B cell (primary cell): ENCODE measurements at regions not wholly inside any gene's neighbourhood (a gene's known extent, or its start where the extent isn't known, plus 50 kb on each side); places are given as distances from the start of the nearest gene placed in this dataset.

Experiments
- ATAC-seq: fragments of 200-7000 bp; cut with Tn5 transposase; one replicate; pipeline ENCODE4 v1.10.0; 2021; ENCODE audit warnings: low read depth, mild to moderate bottlenecking, moderate number of reproducible peaks, moderate library complexity
- CTCF ChIA-PET: fragments of 350-600 bp; sonication (Branson Sonifier 250); formaldehyde crosslinking; loops from one replicate; lab custom pipeline; 2021; ENCODE audit warnings: antibody characterized with exemption, inconsistent platforms; lab: Charles Lee
- POLR2A ChIA-PET: fragments of 350-600 bp; sonication (Branson Sonifier 250); formaldehyde crosslinking; loops from one replicate; lab custom pipeline; 2021; ENCODE audit warnings: antibody characterized with exemption; lab: Charles Lee
- DNase-seq: peaks from one replicate; pipeline ENCODE4 v3.0.0; 2013
- H2AFZ ChIP-seq: 2 replicates; pipeline ENCODE4 v1.6.1; 2012; ENCODE audit warnings: mild to moderate bottlenecking, low read depth, low read length; ENCODE audit not compliant: insufficient read depth, poor library complexity, severe bottlenecking
- H3K27ac ChIP-seq, 2 donors: 1 replicate in 1 of 2; 2 replicates in 1 of 2; pipeline ENCODE4 v1.5.1; 2012 to 2013; ENCODE audit warnings: low read length in 2 of 2, mild to moderate bottlenecking in 2 of 2, moderate library complexity in 1 of 2
- H3K27me3 ChIP-seq, 4 experiments: fragments of 200-600 bp in 1 of 4; sonication (generic) in 1 of 4; replicated peaks in 1 of 4; 1 replicate in 2 of 4; 2 replicates in 2 of 4; pipeline versions ENCODE4 v1.6.1 to v1.7.0; 2013 to 2016; ENCODE audit warnings: low read length in 3 of 4, mild to moderate bottlenecking in 2 of 4, mixed read lengths in 1 of 4, moderate library complexity in 1 of 4; ENCODE audit not compliant: insufficient read depth in 4 of 4, control insufficient read depth in 3 of 4; ENCODE audit errors: control extremely low read depth in 1 of 4
- H3K36me3 ChIP-seq, 2 experiments: replicated peaks in 1 of 2; 1 replicate in 1 of 2; 2 replicates in 1 of 2; pipeline versions ENCODE4 v1.6.1 to v1.7.1; 2013; ENCODE audit warnings: low read length in 1 of 2; ENCODE audit not compliant: insufficient read depth in 2 of 2, control insufficient read depth in 1 of 2; ENCODE audit errors: control extremely low read depth in 1 of 2, extremely low read depth in 1 of 2
- H3K4me1 ChIP-seq, 2 donors: fragments of 200-600 bp in 1 of 2; sonication (generic) in 1 of 2; 1 replicate in 1 of 2; 2 replicates in 1 of 2; pipeline versions ENCODE4 v1.5.1 to v1.6.1; 2013 to 2017; ENCODE audit warnings: low read length in 2 of 2; ENCODE audit not compliant: control insufficient read depth in 2 of 2, insufficient read depth in 2 of 2
- H3K4me2 ChIP-seq: replicated peaks from 2 replicates; pipeline ENCODE3; 2012; ENCODE audit warnings: mild to moderate bottlenecking, low read depth, low read length; ENCODE audit not compliant: poor library complexity, severe bottlenecking
- H3K4me3 ChIP-seq, 5 experiments: fragments of 200-600 bp in 1 of 5; sonication (generic) in 1 of 5; 1 replicate in 3 of 5; 2 replicates in 2 of 5; pipeline versions ENCODE4 v1.5.1 to v1.7.0; 2011 to 2016; ENCODE audit warnings: low read length in 4 of 5, mild to moderate bottlenecking in 4 of 5, low read depth in 2 of 5, control low read depth in 1 of 5, moderate library complexity in 1 of 5; ENCODE audit not compliant: insufficient read depth in 1 of 5; ENCODE audit errors: control extremely low read depth in 1 of 5, extremely low read depth in 1 of 5
- H3K79me2 ChIP-seq: fragments of 200-600 bp; sonication (generic); one replicate; pipeline ENCODE4 v1.6.0; 2016; ENCODE audit warnings: low read length; ENCODE audit not compliant: control insufficient read depth, insufficient read depth
- H3K9ac ChIP-seq: fragments of 200-600 bp; sonication (generic); 2 replicates; pipeline ENCODE4 v1.6.1; 2017; ENCODE audit warnings: mild to moderate bottlenecking, low read length, moderate library complexity
- H3K9me3 ChIP-seq, 3 donors: one replicate each; pipeline versions ENCODE4 v1.6.1 to v1.7.1; 2013; ENCODE audit warnings: low read length in 2 of 3; ENCODE audit not compliant: control insufficient read depth in 2 of 3, insufficient read depth in 1 of 3; ENCODE audit errors: control extremely low read depth in 1 of 3
- H4K20me1 ChIP-seq: 2 replicates; pipeline ENCODE4 v1.6.0; 2012; ENCODE audit warnings: mild to moderate bottlenecking, low read length; ENCODE audit not compliant: insufficient read depth, control insufficient read depth, poor library complexity, severe bottlenecking
- H3K27ac Mint-ChIP-seq: one replicate; pipeline ENCODE4 v1.8.0; 2021; ENCODE audit warnings: mixed read lengths
- H3K27me3 Mint-ChIP-seq: one replicate; pipeline ENCODE4 v1.8.0; 2021; ENCODE audit warnings: mixed read lengths
- H3K4me1 Mint-ChIP-seq: one replicate; pipeline ENCODE4 v1.8.0; 2021; ENCODE audit warnings: mixed read lengths
- H3K4me3 Mint-ChIP-seq: one replicate; pipeline ENCODE4 v1.8.0; 2021; ENCODE audit warnings: mixed read lengths
- H3K9me3 Mint-ChIP-seq: one replicate; pipeline ENCODE4 v1.8.0; 2022; ENCODE audit warnings: mixed read lengths; ENCODE audit not compliant: insufficient read depth
- CTCF ChIP-seq: fragments of 200-600 bp; IDR thresholded peaks from one replicate; pipeline ENCODE4 v1.8.0; 2022; ENCODE audit warnings: antibody characterized with exemption, mild to moderate bottlenecking
- EZH2 ChIP-seq: IDR thresholded peaks from 2 replicates; pipeline ENCODE4 v1.6.1; 2012; ENCODE audit warnings: borderline replicate concordance, low read depth, mild to moderate bottlenecking, moderate library complexity, low read length; ENCODE audit not compliant: insufficient read depth, poor library complexity, severe bottlenecking
- WGBS: methylation state at CpG from one replicate; pipeline ENCODE4 v1.1.5; 2013; ENCODE audit warnings: missing lambda C conversion rate; ENCODE audit not compliant: insufficient coverage; 5-methylcytosine and 5-hydroxymethylcytosine counted together
- intact Hi-C: fragments of 100-400 bp; cut with micrococcal nuclease; formaldehyde crosslinking; loops from one replicate; pipeline ENCODE4 v1.10.0; 2022

GRCh38 chr7:155181768-155182167 lies 111.6 kb downstream of the HTR5A start:
- Histone ChIP-seq H3K4me3 (no peak overlapping the region), H3K27ac (no peak overlapping the region), H4K20me1 (no peaks in the 10 kb centered on the region), H2AFZ (no peak overlapping the region), H3K27me3 (no peaks in the 10 kb centered on the region), H3K9me3 (peaks cover 5 to 31% (median 20%) of the 10 kb centered on the region in 3 donors), H3K79me2 (no peaks in the 10 kb centered on the region), H3K4me1 (no peaks in the 10 kb centered on the region), H3K9ac (no peak overlapping the region), H3K36me3 (no peaks in the 10 kb centered on the region), H3K4me2 (no peak overlapping the region)
- Mint-ChIP-seq H3K27ac (no peak overlapping the region), H3K4me3 (no peak overlapping the region), H3K27me3 (peaks cover 4% of the 10 kb centered on the region), H3K4me1 (peaks cover 2% of the 10 kb centered on the region), H3K9me3 (peaks cover 13% of the 10 kb centered on the region)
- CTCF ChIA-PET = interaction anchor here (0.9 kb wide), 1 partner anchor 163 kb away, joined by 3 read pairs; no protein-coding TSS in a partner anchor
- ATAC-seq (no peak), DNase-seq (no peak)
- intact Hi-C loops = no loop called here
- 90% methylated on average over 6 of the region's 8 CpGs for WGBS
- POLR2A ChIA-PET = no interaction called here
- TF ChIP-seq CTCF (no peak), EZH2 (no peak)

- ChIA-PET POLR2A (no interaction called here), CTCF (interaction anchor here (0.9 kb wide), 1 partner anchor 162 kb away, joined by 3 read pairs; no protein-coding TSS in a partner anchor)
- Mint-ChIP-seq H3K27me3 (peaks cover 4% of the 10 kb centered on the region), H3K9me3 (peaks cover 14% of the 10 kb centered on the region), H3K4me1 (peaks cover 2% of the 10 kb centered on the region), H3K4me3 (no peak overlapping the region), H3K27ac (no peak overlapping the region)
- H3K4me1 ChIP-seq = no peaks in the 10 kb centered on the region
- intact Hi-C loops = no loop called here
- 89% methylated on average over 8 of the region's 8 CpGs for WGBS
- DNase-seq (no peak), ATAC-seq (no peak)
- H2AFZ ChIP-seq = no peak overlapping the region
- no peak overlapping the region for H3K27ac ChIP-seq
- no peak overlapping the region for H3K9ac ChIP-seq
- peaks cover 5 to 38% (median 20%) of the 10 kb centered on the region in 3 donors for H3K9me3 ChIP-seq
- no peak overlapping the region for H3K4me3 ChIP-seq
- no peak overlapping the region for H3K4me2 ChIP-seq
- H3K27me3 ChIP-seq = peaks cover 0 to 4% (median 0%) of the 10 kb centered on the region in 4 experiments
- H3K36me3 ChIP-seq = no peaks in the 10 kb centered on the region
- TF ChIP-seq CTCF (no peak), EZH2 (no peak)
- no peaks in the 10 kb centered on the region for H4K20me1 ChIP-seq
- no peaks in the 10 kb centered on the region for H3K79me2 ChIP-seq
These were observed 112.4 kb downstream of the HTR5A start for GRCh38 chr7:155182406-155182970.
